ENCODE measurements at regions not wholly inside any gene's neighbourhood (a gene's known extent, or its start where the extent isn't known, plus 50 kb on each side); places are given as distances from the start of the nearest gene placed in this dataset.

DNA sequence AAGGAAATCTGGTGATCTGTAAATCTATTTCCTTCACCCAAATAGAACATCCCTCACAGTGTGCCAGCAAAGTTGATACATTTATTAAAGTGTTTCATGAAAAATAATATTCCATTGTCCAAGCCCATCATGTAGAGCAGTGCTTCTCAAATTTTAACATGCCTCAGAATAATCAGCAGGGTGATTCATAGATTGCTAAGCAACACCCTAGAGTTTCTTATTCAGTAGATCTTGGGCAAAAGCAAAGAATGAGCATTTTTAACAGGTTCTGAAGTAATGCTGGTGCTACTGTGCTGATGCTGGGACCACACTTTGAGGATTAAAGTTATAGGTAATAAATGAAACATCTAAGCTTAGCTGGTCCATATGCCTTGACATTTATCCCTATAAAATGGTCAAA, 210.5 kb downstream of the ZIC4 start:
- DNase-seq (ENCODE audit: low read depth in 2 of 2) = peak in 1 of 2 donors; percentile 7
- H3K4me3 ChIP-seq (replicated peaks in 1 of 2; ENCODE audit: low read depth in 2 of 2, low read length in 2 of 2) = no peak overlapping the region
- no peak for TF ChIP-seq CTCF (IDR thresholded peaks at IDR 0.05; ENCODE audit: low read depth, low read length)

DNA sequence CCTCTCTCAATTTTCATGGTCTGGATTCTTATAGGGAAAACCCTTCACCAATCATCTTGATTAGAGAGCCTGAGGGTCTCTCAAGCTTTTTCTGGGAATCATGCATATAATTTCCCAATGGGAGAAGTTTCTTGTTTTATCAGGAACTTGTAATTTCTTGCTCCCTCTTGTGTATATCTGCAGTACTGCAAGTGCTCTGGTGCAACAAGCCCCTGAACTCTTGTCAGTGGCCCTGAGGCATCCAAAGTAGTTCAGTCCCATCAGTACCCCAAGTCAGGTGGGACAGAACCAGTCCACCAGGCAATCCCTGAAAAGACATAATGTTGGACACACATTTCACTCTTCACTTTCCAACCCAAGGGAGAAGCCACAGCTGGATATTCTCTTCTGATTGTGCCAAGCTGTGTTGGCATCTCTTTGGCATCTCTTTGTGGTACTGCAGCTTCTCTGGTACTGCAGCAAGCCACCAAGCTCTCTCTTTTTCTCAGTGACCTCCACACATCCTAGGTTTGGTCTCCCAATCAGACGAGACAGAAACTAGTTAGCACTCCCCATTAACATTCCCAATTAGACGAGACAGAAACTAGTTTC, 214.5 kb downstream of the ZIC4 start:
- peak; percentile 82 for TF ChIP-seq CTCF (IDR thresholded peaks at IDR 0.05; ENCODE audit: low read depth, low read length)
- H3K4me3 ChIP-seq (replicated peaks in 1 of 2; ENCODE audit: low read depth in 2 of 2, low read length in 2 of 2) = no peak overlapping the region
- peak; percentile 82 to 83 for DNase-seq (ENCODE audit: low read depth in 2 of 2)

- no peak for DNase-seq (ENCODE audit: low read depth in 2 of 2)
- no peak for TF ChIP-seq CTCF (IDR thresholded peaks at IDR 0.05; ENCODE audit: low read depth, low read length)
- no peak overlapping the region for H3K4me3 ChIP-seq (replicated peaks in 1 of 2; ENCODE audit: low read depth in 2 of 2, low read length in 2 of 2)
Observed at GRCh38 chr3:147189016-147189415, 217.3 kb downstream of the ZIC4 start.

DNA sequence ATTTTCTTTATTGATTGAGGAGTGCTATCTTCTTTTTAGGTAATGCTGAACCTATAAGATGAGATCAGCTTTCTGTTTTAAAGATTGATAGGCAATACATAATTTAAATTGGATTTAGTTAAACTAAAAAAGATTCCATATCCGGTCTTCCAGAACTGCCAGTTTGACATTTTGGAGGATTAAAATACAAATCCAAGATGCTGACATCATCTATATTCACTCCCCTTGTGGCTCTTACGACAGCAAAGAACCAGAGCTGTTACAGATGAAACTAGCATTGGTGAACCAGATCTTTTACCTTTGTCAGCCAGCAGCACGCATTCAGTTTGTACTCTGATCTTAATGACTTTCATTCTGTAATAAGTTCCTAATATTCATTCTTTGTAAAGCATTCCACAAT, 218.7 kb downstream of the ZIC4 start:
- DNase-seq (ENCODE audit: low read depth in 2 of 2) = no peak
- TF ChIP-seq CTCF (IDR thresholded peaks at IDR 0.05; ENCODE audit: low read depth, low read length) = no peak
- no peak overlapping the region for H3K4me3 ChIP-seq (replicated peaks in 1 of 2; ENCODE audit: low read depth in 2 of 2, low read length in 2 of 2)

DNA sequence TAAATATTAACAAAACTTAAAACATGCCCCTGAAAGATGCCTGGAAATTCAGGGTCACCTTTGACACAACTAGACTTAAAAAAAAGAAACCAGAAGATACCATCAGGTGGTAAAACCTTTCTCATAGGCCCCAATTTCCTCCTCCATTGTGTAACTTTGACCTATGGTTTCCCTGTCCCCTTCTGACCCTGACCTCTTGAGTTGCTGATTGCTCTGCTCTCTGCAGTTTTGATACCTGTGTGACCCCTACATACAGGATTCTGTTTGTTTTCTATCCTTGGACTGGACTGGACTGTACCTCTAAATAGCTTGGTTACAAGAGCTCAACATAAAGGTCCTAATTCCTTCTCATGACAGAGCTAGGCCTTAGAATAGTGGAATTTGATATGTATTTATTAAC, 220.6 kb downstream of the ZIC4 start:
- no peak for DNase-seq (ENCODE audit: low read depth in 2 of 2)
- no peak for TF ChIP-seq CTCF (IDR thresholded peaks at IDR 0.05; ENCODE audit: low read depth, low read length)
- no peak overlapping the region for H3K4me3 ChIP-seq (replicated peaks in 1 of 2; ENCODE audit: low read depth in 2 of 2, low read length in 2 of 2)

DNA sequence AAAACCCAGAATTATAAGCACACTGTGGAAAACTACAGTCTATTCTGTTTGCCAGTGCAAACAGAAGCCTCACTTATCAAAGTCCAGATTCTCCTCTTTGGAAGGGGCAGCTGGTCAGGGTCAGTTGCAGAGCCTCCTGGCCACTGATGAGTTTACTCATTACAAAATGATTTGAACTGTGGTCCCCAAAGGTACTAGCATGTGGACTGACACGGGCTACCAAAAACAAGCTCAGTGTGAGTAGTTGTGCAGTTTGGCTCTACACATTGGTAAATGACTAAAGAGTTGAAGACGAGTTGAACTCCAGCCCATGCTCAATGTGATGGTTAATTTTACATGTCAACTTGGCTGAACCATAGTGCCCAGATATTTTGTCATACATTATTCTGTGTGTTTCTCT, 221.5 kb downstream of the ZIC4 start:
- no peak overlapping the region for H3K4me3 ChIP-seq (replicated peaks in 1 of 2; ENCODE audit: low read depth in 2 of 2, low read length in 2 of 2)
- no peak for DNase-seq (ENCODE audit: low read depth in 2 of 2)
- TF ChIP-seq CTCF (IDR thresholded peaks at IDR 0.05; ENCODE audit: low read depth, low read length) = no peak

- H3K4me3 ChIP-seq (replicated peaks in 1 of 2; ENCODE audit: low read depth in 2 of 2, low read length in 2 of 2) = no peak overlapping the region
- TF ChIP-seq CTCF (IDR thresholded peaks at IDR 0.05; ENCODE audit: low read depth, low read length) = no peak
- DNase-seq (ENCODE audit: low read depth in 2 of 2) = no peak
Observed at GRCh38 chr3:147173257-147173656, 233.1 kb downstream of the ZIC4 start.

Measured in cardiac fibroblast (primary cell).